Keratinocyte (primary cell): ENCODE measurements at regions not wholly inside any gene's neighbourhood (a gene's known extent, or its start where the extent isn't known, plus 50 kb on each side); places are given as distances from the start of the nearest gene placed in this dataset.

Experiments used
- DNase-seq: peaks from one replicate; pipeline ENCODE4 v3.0.0-alpha.2; 2011; ENCODE audit warnings: low read depth, missing footprints, low spot score
- FAIRE-seq: peaks from 2 replicates; lab custom pipeline; 2011; peaks lifted over from hg19 to GRCh38; lab: Jason Lieb, UNC
- H2AFZ ChIP-seq: 2 replicates; pipeline ENCODE4 v1.6.0; 2012; ENCODE audit warnings: low read length, control low read depth, inconsistent platforms; ENCODE audit not compliant: control insufficient read depth
- H3K27ac ChIP-seq: 2 replicates; pipeline ENCODE4 v1.5.1; 2011; ENCODE audit warnings: low read length; ENCODE audit not compliant: control insufficient read depth, insufficient read depth
- H3K27me3 ChIP-seq: 3 replicates; pipeline ENCODE4 v1.6.0; 2011; ENCODE audit warnings: low read length; ENCODE audit not compliant: control insufficient read depth, insufficient read depth; ENCODE audit errors: extremely low read depth
- H3K36me3 ChIP-seq, 2 experiments: 2 replicates in 1 of 2; 3 replicates in 1 of 2; pipeline ENCODE4 v1.5.1; 2011; ENCODE audit warnings: low read length in 2 of 2, mild to moderate bottlenecking in 1 of 2; ENCODE audit not compliant: control insufficient read depth in 2 of 2, insufficient read depth in 2 of 2; ENCODE audit errors: extremely low read depth in 1 of 2
- H3K4me1 ChIP-seq: 3 replicates; pipeline ENCODE4 v1.5.1; 2011; ENCODE audit warnings: low read length; ENCODE audit not compliant: control insufficient read depth, insufficient read depth; ENCODE audit errors: extremely low read depth
- H3K4me2 ChIP-seq: 3 replicates; pipeline ENCODE4 v1.6.0; 2011; ENCODE audit warnings: low read depth, low read length; ENCODE audit not compliant: control insufficient read depth, insufficient read depth; ENCODE audit errors: extremely low read depth
- H3K4me3 ChIP-seq, 3 experiments: fragments of 200-600 bp in 1 of 3; sonication (generic) in 1 of 3; 2 replicates in 2 of 3; 3 replicates in 1 of 3; pipeline ENCODE4 v1.5.1; 2011 to 2016; ENCODE audit warnings: low read length in 3 of 3, mild to moderate bottlenecking in 3 of 3, control low read depth in 2 of 3, inconsistent platforms in 1 of 3, low read depth in 1 of 3, mixed read lengths in 1 of 3, mixed run types in 1 of 3, moderate library complexity in 1 of 3; ENCODE audit not compliant: control insufficient read depth in 2 of 3, insufficient read depth in 2 of 3; ENCODE audit errors: extremely low read depth in 1 of 3
- H3K79me2 ChIP-seq: 2 replicates; pipeline ENCODE4 v1.6.0; 2012; ENCODE audit warnings: low read length; ENCODE audit not compliant: control insufficient read depth, insufficient read depth
- H3K9ac ChIP-seq: 3 replicates; pipeline ENCODE4 v1.6.0; 2011; ENCODE audit warnings: low read length; ENCODE audit not compliant: control insufficient read depth, insufficient read depth; ENCODE audit errors: extremely low read depth
- H3K9me1 ChIP-seq: 3 replicates; pipeline ENCODE4 v1.6.0; 2011; ENCODE audit warnings: low read length; ENCODE audit not compliant: control insufficient read depth, insufficient read depth; ENCODE audit errors: extremely low read depth
- H3K9me3 ChIP-seq: 2 replicates; pipeline ENCODE4 v1.5.1; 2012; ENCODE audit warnings: low read depth, low read length; ENCODE audit not compliant: control insufficient read depth
- H4K20me1 ChIP-seq: 3 replicates; pipeline ENCODE4 v1.6.0; 2011; ENCODE audit warnings: low read length; ENCODE audit not compliant: control insufficient read depth, insufficient read depth; ENCODE audit errors: extremely low read depth
- EZH2 ChIP-seq: IDR thresholded peaks from one replicate; pipeline ENCODE4 v1.6.1; 2012; ENCODE audit warnings: inconsistent platforms, mild to moderate bottlenecking, low read length, moderate library complexity
- dilution Hi-C: fragments of 300-500 bp; cut with MboI; formaldehyde crosslinking; loops from one replicate; pipeline ENCODE4 v1.7.0; 2020; ENCODE audit warnings: low sequenced_read_pairs; ENCODE audit not compliant: extremely low pct_ligation_motif_present
- TF ChIP-seq, protein P1 (sequence below), 3 experiments: IDR thresholded peaks in 1 of 3; conservative IDR thresholded peaks in 1 of 3; optimal IDR thresholded peaks in 1 of 3; 2 replicates in 2 of 3; 3 replicates in 1 of 3; pipeline versions ENCODE3 to v1.5.1; 2011; ENCODE audit warnings: low read length in 3 of 3, mild to moderate bottlenecking in 3 of 3, moderate library complexity in 2 of 3, control low read depth in 1 of 3, inconsistent platforms in 1 of 3; ENCODE audit not compliant: insufficient read depth in 2 of 3; ENCODE audit errors: extremely low read depth in 1 of 3

DNA sequence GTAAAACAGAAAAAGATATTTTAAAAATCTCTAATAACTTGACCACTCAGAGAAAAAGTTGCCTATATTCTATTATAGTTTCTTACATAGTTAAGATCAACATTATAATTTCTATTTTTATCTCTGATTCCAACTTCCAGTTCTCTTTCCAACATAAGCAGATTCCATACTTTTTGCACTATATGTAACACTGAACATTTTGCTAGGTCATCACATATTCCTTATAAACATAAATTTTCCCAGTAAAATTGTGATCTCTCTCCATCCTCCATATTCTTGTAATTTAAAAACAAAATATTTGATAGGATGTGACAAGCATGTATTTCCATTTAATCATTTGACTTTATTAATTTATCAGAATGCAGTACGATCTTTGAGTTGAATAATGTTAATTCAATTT lies 170.4 kb upstream of the THSD7A start:
- TF ChIP-seq EZH2: no peak
- TF ChIP-seq, protein P1, sequence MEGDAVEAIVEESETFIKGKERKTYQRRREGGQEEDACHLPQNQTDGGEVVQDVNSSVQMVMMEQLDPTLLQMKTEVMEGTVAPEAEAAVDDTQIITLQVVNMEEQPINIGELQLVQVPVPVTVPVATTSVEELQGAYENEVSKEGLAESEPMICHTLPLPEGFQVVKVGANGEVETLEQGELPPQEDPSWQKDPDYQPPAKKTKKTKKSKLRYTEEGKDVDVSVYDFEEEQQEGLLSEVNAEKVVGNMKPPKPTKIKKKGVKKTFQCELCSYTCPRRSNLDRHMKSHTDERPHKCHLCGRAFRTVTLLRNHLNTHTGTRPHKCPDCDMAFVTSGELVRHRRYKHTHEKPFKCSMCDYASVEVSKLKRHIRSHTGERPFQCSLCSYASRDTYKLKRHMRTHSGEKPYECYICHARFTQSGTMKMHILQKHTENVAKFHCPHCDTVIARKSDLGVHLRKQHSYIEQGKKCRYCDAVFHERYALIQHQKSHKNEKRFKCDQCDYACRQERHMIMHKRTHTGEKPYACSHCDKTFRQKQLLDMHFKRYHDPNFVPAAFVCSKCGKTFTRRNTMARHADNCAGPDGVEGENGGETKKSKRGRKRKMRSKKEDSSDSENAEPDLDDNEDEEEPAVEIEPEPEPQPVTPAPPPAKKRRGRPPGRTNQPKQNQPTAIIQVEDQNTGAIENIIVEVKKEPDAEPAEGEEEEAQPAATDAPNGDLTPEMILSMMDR (optimal IDR thresholded peaks at IDR 0.05 in 1 of 3, IDR thresholded peaks at IDR 0.05 in 1 of 3, conservative IDR thresholded peaks at IDR 0.05 in 1 of 3; ENCODE audit: extremely low read depth in 1 of 3, insufficient read depth in 2 of 3, low read length in 3 of 3): no peak

DNA sequence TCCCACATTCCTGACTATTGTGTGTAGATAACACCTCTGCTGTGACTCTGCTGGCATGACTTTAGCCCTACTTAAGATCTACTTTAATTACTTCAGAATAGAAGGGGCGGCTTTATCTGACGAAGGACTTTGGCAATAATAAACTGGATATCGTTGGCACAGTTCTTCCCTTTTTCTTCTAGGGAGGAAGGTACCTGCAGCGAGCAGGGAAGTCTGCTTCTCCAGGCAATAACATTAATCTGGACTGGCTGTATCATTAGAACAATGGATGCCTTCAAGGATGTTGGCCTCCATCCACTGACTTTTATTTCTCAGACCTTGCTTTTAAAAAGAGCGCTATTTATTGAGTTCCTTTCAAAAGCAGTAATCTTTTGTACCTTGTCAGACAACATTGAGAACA lies 172.6 kb upstream of the THSD7A start:
- no peaks in the 10 kb centered on the region for H3K79me2 ChIP-seq
- dilution Hi-C loops: no loop called here
- no peaks in the 10 kb centered on the region for H3K27me3 ChIP-seq
- DNase-seq (no peak), FAIRE-seq (no peak)
- no peak overlapping the region for H3K27ac ChIP-seq
- H3K9ac ChIP-seq: no peak overlapping the region
- no peaks in the 10 kb centered on the region for H3K36me3 ChIP-seq
- H4K20me1 ChIP-seq: no peaks in the 10 kb centered on the region
- no peak overlapping the region for H3K4me2 ChIP-seq
- no peak overlapping the region for H3K4me3 ChIP-seq
- no peaks in the 10 kb centered on the region for H3K4me1 ChIP-seq
- H3K9me3 ChIP-seq: no peaks in the 10 kb centered on the region
- H2AFZ ChIP-seq: no peak overlapping the region
- TF ChIP-seq EZH2: no peak
- TF ChIP-seq, protein P1 (optimal IDR thresholded peaks at IDR 0.05 in 1 of 3, IDR thresholded peaks at IDR 0.05 in 1 of 3, conservative IDR thresholded peaks at IDR 0.05 in 1 of 3; ENCODE audit: extremely low read depth in 1 of 3, insufficient read depth in 2 of 3, low read length in 3 of 3): no peak
- no peaks in the 10 kb centered on the region for H3K9me1 ChIP-seq

More for the DNA sequence above, 170.4 kb upstream of the THSD7A start:
- no peak overlapping the region for H3K4me3 ChIP-seq
- no peaks in the 10 kb centered on the region for H3K36me3 ChIP-seq
- H3K27ac ChIP-seq: no peak overlapping the region
- H3K27me3 ChIP-seq: no peaks in the 10 kb centered on the region
- no peak for FAIRE-seq
- no peak for DNase-seq
- no peaks in the 10 kb centered on the region for H3K9me1 ChIP-seq
- no peaks in the 10 kb centered on the region for H4K20me1 ChIP-seq
- H3K4me2 ChIP-seq: no peak overlapping the region
- H3K9me3 ChIP-seq: no peaks in the 10 kb centered on the region
- no peak overlapping the region for H3K9ac ChIP-seq
- no peaks in the 10 kb centered on the region for H3K4me1 ChIP-seq
- no peak overlapping the region for H2AFZ ChIP-seq
- dilution Hi-C loops: no loop called here
- no peaks in the 10 kb centered on the region for H3K79me2 ChIP-seq
